ENCODE measurements at regions not wholly inside any gene's neighbourhood (a gene's known extent, or its start where the extent isn't known, plus 50 kb on each side); places are given as distances from the start of the nearest gene placed in this dataset.

- H3K27ac ChIP-seq, result no peak overlapping the region
- H3K4me1 ChIP-seq, result peaks cover 0 to 4% of the 10 kb centered on the region in 2 donors
- intact Hi-C loops (cut with DNase I), result loop anchor here (5.0 kb wide), 1 partner anchor 43 kb away; no protein-coding TSS in a partner anchor
- no peaks in the 10 kb centered on the region for H3K36me3 ChIP-seq
- no peaks in the 10 kb centered on the region for H3K9me3 ChIP-seq
- no peaks in the 10 kb centered on the region for H3K27me3 ChIP-seq
- no peak for DNase-seq (ENCODE audit: low spot score in 2 of 2)
- no peak overlapping the region for H3K4me3 ChIP-seq
- no peak for TF ChIP-seq CTCF (IDR thresholded peaks at IDR 0.05)
Measured at GRCh38 chr6:155939253-155939652, 483.6 kb upstream of the NOX3 start.

- peak in 1 of 2 donors; percentile 80 for DNase-seq (ENCODE audit: low spot score in 2 of 2)
- intact Hi-C loops (cut with DNase I), result loop anchor here (5.0 kb wide), 1 partner anchor 46 kb away; no protein-coding TSS in a partner anchor
- H3K9me3 ChIP-seq, result no peaks in the 10 kb centered on the region
- no peak for TF ChIP-seq CTCF (IDR thresholded peaks at IDR 0.05)
- peak overlapping the region; percentile 13 to 31 for H3K27ac ChIP-seq
- no peaks in the 10 kb centered on the region for H3K27me3 ChIP-seq
- no peak overlapping the region for H3K4me3 ChIP-seq
- peaks cover 0 to 4% of the 10 kb centered on the region in 2 donors for H3K4me1 ChIP-seq
- H3K36me3 ChIP-seq, result no peaks in the 10 kb centered on the region
Measured at GRCh38 chr6:155936551-155936950, 480.9 kb upstream of the NOX3 start.

GRCh38 chr6:155936127-155936526, 480.5 kb upstream of the NOX3 start:
- no peak for TF ChIP-seq CTCF (IDR thresholded peaks at IDR 0.05)
- H3K4me3 ChIP-seq, result no peak overlapping the region
- H3K4me1 ChIP-seq, result peaks cover 0 to 4% of the 10 kb centered on the region in 2 donors
- intact Hi-C loops (cut with DNase I), result loop anchor here (5.0 kb wide), 1 partner anchor 46 kb away; no protein-coding TSS in a partner anchor
- H3K36me3 ChIP-seq, result no peaks in the 10 kb centered on the region
- peak overlapping the region; percentile 13 to 31 for H3K27ac ChIP-seq
- no peaks in the 10 kb centered on the region for H3K27me3 ChIP-seq
- H3K9me3 ChIP-seq, result no peaks in the 10 kb centered on the region
- no peak for DNase-seq (ENCODE audit: low spot score in 2 of 2)

- intact Hi-C loops (cut with DNase I), result no loop called here
- no peak for DNase-seq (ENCODE audit: low spot score in 2 of 2)
- Histone ChIP-seq H3K9me3 (no peaks in the 10 kb centered on the region), H3K27ac (no peak overlapping the region), H3K4me1 (no peaks in the 10 kb centered on the region), H3K27me3 (no peaks in the 10 kb centered on the region), H3K36me3 (no peaks in the 10 kb centered on the region), H3K4me3 (no peak overlapping the region)
- TF ChIP-seq CTCF (IDR thresholded peaks at IDR 0.05), result no peak
Measured at GRCh38 chr6:155916846-155917624, 461.4 kb upstream of the NOX3 start.

GRCh38 chr6:155915651-155916050, 460.0 kb upstream of the NOX3 start:
- Histone ChIP-seq H3K36me3 (no peaks in the 10 kb centered on the region), H3K4me3 (no peak overlapping the region), H3K27ac (no peak overlapping the region), H3K27me3 (no peaks in the 10 kb centered on the region), H3K9me3 (no peaks in the 10 kb centered on the region), H3K4me1 (no peaks in the 10 kb centered on the region)
- intact Hi-C loops (cut with DNase I), result no loop called here
- TF ChIP-seq CTCF (IDR thresholded peaks at IDR 0.05), result no peak
- DNase-seq (ENCODE audit: low spot score in 2 of 2), result no peak

Data from ascending aorta (tissue), 2 donors.